ENCODE measurements at regions not wholly inside any gene's neighbourhood (a gene's known extent, or its start where the extent isn't known, plus 50 kb on each side); places are given as distances from the start of the nearest gene placed in this dataset.

DNA sequence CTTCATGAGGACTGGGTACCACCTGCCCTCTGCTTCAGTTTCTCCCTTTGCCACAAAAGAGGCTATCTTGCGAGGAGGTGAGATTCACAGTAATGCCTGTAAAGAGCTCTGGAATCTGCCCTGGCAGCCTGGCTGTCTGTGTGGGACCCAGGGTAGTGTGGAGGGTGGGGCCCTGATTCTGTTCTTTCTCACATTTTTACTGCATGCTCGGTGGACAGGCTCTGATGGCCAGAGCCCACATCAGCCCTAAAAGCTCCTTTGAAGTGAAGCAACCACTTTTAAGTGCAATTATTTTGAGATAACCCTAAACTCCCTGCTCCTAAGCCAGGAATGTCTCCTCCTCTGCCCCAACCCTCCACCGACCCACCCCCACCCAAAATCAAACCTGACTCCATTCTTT lies 92.1 kb upstream of the PODXL start:
- TF ChIP-seq, protein P1, sequence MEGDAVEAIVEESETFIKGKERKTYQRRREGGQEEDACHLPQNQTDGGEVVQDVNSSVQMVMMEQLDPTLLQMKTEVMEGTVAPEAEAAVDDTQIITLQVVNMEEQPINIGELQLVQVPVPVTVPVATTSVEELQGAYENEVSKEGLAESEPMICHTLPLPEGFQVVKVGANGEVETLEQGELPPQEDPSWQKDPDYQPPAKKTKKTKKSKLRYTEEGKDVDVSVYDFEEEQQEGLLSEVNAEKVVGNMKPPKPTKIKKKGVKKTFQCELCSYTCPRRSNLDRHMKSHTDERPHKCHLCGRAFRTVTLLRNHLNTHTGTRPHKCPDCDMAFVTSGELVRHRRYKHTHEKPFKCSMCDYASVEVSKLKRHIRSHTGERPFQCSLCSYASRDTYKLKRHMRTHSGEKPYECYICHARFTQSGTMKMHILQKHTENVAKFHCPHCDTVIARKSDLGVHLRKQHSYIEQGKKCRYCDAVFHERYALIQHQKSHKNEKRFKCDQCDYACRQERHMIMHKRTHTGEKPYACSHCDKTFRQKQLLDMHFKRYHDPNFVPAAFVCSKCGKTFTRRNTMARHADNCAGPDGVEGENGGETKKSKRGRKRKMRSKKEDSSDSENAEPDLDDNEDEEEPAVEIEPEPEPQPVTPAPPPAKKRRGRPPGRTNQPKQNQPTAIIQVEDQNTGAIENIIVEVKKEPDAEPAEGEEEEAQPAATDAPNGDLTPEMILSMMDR (conservative IDR thresholded peaks at IDR 0.05; ENCODE audit: low read depth, low read length): no peak
- TF ChIP-seq EZH2 (IDR thresholded peaks at IDR 0.05; ENCODE audit: borderline replicate concordance, low read depth, low read length, poor library complexity, severe bottlenecking): no peak

Data from A673 (cell line).